Middle frontal gyrus (tissue), 1 donor: ENCODE measurements at regions not wholly inside any gene's neighbourhood (a gene's known extent, or its start where the extent isn't known, plus 50 kb on each side); places are given as distances from the start of the nearest gene placed in this dataset.
"Not testable (repeated sequence)": the region's sequence is repeated elsewhere in the genome, so short reads cannot be mapped to it uniquely, and the experiment has no call there.

Experiments
- DNase-seq: peaks from one replicate; pipeline ENCODE4 v3.0.0-alpha.2; 2015; ENCODE audit warnings: low spot score; ENCODE audit errors: extremely low spot score

GRCh38 chr7:32650356-32650755 is 155.1 kb downstream of the AVL9 start:
- not testable (repeated sequence) for DNase-seq

- no peak for DNase-seq
Measured at GRCh38 chr7:32648408-32649156, 153.3 kb downstream of the AVL9 start.

GRCh38 chr7:32645255-32645654 is 150.0 kb downstream of the AVL9 start:
- not testable (repeated sequence) for DNase-seq

- no peak for DNase-seq
Measured at GRCh38 chr7:32643194-32643593, 147.9 kb downstream of the AVL9 start.

GRCh38 chr7:32639122-32639521 is 143.8 kb downstream of the AVL9 start:
- no peak for DNase-seq

GRCh38 chr7:32638479-32639121 is 143.3 kb downstream of the AVL9 start:
- not testable (repeated sequence) for DNase-seq
